Activated naive CD4-positive, alpha-beta T cell treated with anti-CD3 and anti-CD28 coated beads, Interleukin-2, amount 50 U/mL, for 72 hours (primary cell): ENCODE measurements at regions not wholly inside any gene's neighbourhood (a gene's known extent, or its start where the extent isn't known, plus 50 kb on each side); places are given as distances from the start of the nearest gene placed in this dataset.
"Not testable (repeated sequence)": the region's sequence is repeated elsewhere in the genome, so short reads cannot be mapped to it uniquely, and the experiment has no call there.

Experiments used
- ATAC-seq, 2 donors: fragments of 150-1000 bp; cut with Tn5 transposase; 2 replicates each; pipeline ENCODE4 v1.10.0; 2021; ENCODE audit warnings: mild to moderate bottlenecking in 2 of 2, moderate library complexity in 2 of 2
- DNase-seq, 2 donors: peaks; one replicate each; pipeline ENCODE4 v3.0.0; 2021 to 2022; ENCODE audit warnings: low spot score in 2 of 2
- H3K27ac Mint-ChIP-seq, 2 donors: one replicate each; pipeline ENCODE4 v1.8.0; 2022; ENCODE audit warnings: mild to moderate bottlenecking in 2 of 2, mixed read lengths in 2 of 2
- H3K36me3 Mint-ChIP-seq, 2 donors: one replicate each; pipeline ENCODE4 v1.8.0; 2022; ENCODE audit warnings: mixed read lengths in 2 of 2
- H3K9me3 Mint-ChIP-seq, 2 donors: one replicate each; pipeline ENCODE4 v1.8.0; 2022; ENCODE audit warnings: mixed read lengths in 2 of 2

- ATAC-seq (no peak), DNase-seq (no peak)
- no peaks in the 10 kb centered on the region for H3K9me3 Mint-ChIP-seq
- no peaks in the 10 kb centered on the region for H3K36me3 Mint-ChIP-seq
- no peak overlapping the region for H3K27ac Mint-ChIP-seq
Observed at GRCh38 chr3:101117465-101117864, 124.2 kb upstream of the ABI3BP start.

- Mint-ChIP-seq H3K36me3 (peaks cover 11 to 28% of the 10 kb centered on the region in 2 donors), H3K9me3 (peaks cover 8 to 15% of the 10 kb centered on the region in 2 donors)
- DNase-seq, H3K27ac Mint-ChIP-seq, ATAC-seq: not testable (repeated sequence)
Observed at GRCh38 chr3:101110295-101110694, 117.1 kb upstream of the ABI3BP start.

DNA sequence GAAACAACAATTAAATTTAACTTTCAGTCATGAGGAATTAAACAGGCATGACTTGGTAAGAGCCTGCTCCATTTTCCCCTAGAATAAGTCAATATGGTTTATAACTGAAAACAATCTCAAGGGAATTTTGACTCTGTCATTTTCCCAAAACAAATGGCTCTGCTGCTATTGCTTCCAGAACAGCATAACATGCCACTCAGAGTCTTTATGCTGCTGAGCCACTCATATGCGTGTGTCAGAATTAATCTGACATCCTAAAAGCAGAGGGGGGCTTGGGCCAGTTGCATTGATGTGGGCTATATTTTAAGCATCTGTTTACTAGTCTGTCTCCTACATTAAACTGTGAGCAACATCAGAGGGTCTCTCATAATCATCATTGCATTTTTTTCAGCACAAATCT is 111.1 kb upstream of the ABI3BP start:
- H3K9me3 Mint-ChIP-seq = peaks cover under 1% of the 10 kb centered on the region in 2 donors
- H3K36me3 Mint-ChIP-seq = peaks cover 0 to 11% of the 10 kb centered on the region in 2 donors
- DNase-seq (no peak), ATAC-seq (no peak)
- H3K27ac Mint-ChIP-seq = no peak overlapping the region

DNA sequence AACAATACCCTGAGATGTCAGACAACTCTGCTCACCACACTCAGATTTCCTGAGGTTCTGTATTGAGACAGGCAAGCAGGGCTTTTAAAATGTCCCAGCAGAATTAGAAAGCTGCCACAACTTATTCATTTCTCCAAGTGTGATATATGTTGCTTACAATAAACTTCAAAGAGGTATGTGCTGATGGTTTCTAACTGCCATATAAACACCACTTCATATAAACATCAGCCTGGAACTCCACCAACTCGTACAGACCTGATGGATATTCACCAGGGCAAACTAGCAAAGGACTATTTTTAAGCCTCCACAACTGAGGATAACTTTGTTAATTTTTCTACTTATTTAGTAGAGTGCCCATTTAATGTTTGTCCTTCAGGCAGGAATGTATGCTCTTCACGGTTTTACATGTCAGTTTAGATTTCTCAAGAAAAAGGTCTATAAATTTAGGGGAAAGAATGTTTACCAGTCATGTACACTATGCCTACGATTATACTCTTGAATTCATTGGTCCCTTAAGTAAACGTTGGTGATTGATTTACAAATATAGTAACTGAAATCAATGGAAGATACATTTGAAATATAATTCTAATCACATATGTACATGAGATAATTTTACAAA is 109.6 kb upstream of the ABI3BP start:
- DNase-seq (no peak), ATAC-seq (no peak)
- H3K36me3 Mint-ChIP-seq = no peaks in the 10 kb centered on the region

GRCh38 chr3:101100361-101101009 is 107.3 kb upstream of the ABI3BP start:
- no peak overlapping the region for H3K27ac Mint-ChIP-seq
- no peaks in the 10 kb centered on the region for H3K9me3 Mint-ChIP-seq
- H3K36me3 Mint-ChIP-seq = no peaks in the 10 kb centered on the region
- ATAC-seq = no peak
- no peak for DNase-seq

More for the DNA sequence above, 109.6 kb upstream of the ABI3BP start:
- no peak overlapping the region for H3K27ac Mint-ChIP-seq
- H3K9me3 Mint-ChIP-seq = no peaks in the 10 kb centered on the region

DNA sequence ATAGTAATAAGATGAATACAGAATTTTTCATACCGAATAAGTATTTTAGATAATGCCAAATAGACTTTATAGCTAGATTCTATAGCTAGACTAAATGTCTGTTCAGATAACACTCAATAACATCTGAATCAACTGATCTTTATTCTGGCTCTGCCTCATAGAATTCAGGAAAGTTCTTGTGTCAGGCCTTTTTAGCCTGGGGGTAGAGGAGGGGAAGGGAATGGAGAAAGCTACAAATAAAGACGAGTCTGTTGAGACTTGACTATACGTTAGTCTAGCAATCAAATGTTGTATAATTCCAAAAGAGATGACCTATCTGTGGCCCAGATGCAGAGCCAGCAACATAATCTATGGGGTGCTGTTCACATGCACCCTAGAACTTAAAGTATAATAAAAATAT is 106.6 kb upstream of the ABI3BP start:
- Mint-ChIP-seq H3K9me3 (no peaks in the 10 kb centered on the region), H3K27ac (no peak overlapping the region), H3K36me3 (no peaks in the 10 kb centered on the region)

GRCh38 chr3:101096444-101096843 is 103.2 kb upstream of the ABI3BP start:
- H3K27ac Mint-ChIP-seq = no peak overlapping the region
- no peak for ATAC-seq
- no peaks in the 10 kb centered on the region for H3K36me3 Mint-ChIP-seq
- H3K9me3 Mint-ChIP-seq = no peaks in the 10 kb centered on the region
- no peak for DNase-seq

More for the DNA sequence above, 106.6 kb upstream of the ABI3BP start:
- DNase-seq = no peak
- ATAC-seq = no peak

DNA sequence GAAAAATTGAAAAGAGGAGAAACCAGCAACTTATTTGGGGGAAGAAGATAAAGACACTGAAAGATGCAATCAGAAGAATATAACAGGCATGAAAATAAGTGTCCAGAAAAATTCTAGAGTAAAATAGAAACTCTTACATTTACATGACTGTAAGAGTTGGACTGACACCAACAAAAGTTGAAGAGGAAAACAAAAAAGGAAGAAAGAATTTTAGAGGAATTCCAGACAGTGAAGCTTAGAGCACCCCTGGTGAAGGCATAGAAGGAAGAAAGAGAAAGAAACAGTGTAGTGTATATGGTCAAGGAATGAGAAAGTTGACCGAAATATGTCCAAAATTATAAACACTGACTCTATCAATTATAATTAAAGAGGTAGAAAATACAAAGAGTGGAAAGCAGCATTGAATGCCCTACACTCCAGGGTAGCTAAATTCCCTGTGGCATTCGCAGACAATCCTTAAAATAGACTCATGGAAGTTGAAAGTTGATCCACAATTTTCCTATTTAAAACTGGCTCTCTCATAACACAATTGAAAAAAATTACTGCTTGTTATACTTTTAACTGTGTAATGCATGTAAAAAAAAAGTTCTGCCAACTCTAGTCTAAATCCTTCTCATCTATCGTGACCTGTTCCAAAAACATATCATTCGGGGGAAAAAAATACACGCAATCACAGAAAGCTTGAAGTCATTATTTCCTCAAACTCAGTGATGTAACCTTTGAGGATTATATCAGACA is 102.6 kb upstream of the ABI3BP start:
- ATAC-seq (no peak), DNase-seq (no peak)
- Mint-ChIP-seq H3K36me3 (no peaks in the 10 kb centered on the region), H3K9me3 (no peaks in the 10 kb centered on the region), H3K27ac (no peak overlapping the region)

GRCh38 chr3:101091489-101091888 is 98.3 kb upstream of the ABI3BP start:
- no peaks in the 10 kb centered on the region for H3K36me3 Mint-ChIP-seq
- H3K9me3 Mint-ChIP-seq = no peaks in the 10 kb centered on the region
- no peak overlapping the region for H3K27ac Mint-ChIP-seq
- DNase-seq = no peak
- ATAC-seq = no peak

GRCh38 chr3:101085752-101086151 is 92.5 kb upstream of the ABI3BP start:
- no peaks in the 10 kb centered on the region for H3K36me3 Mint-ChIP-seq
- no peaks in the 10 kb centered on the region for H3K9me3 Mint-ChIP-seq
- no peak overlapping the region for H3K27ac Mint-ChIP-seq
- ATAC-seq = no peak
- DNase-seq = no peak

GRCh38 chr3:101084404-101084803 is 91.2 kb upstream of the ABI3BP start:
- Mint-ChIP-seq H3K9me3 (no peaks in the 10 kb centered on the region), H3K27ac (no peak overlapping the region), H3K36me3 (no peaks in the 10 kb centered on the region)
- DNase-seq = no peak
- no peak for ATAC-seq

DNA sequence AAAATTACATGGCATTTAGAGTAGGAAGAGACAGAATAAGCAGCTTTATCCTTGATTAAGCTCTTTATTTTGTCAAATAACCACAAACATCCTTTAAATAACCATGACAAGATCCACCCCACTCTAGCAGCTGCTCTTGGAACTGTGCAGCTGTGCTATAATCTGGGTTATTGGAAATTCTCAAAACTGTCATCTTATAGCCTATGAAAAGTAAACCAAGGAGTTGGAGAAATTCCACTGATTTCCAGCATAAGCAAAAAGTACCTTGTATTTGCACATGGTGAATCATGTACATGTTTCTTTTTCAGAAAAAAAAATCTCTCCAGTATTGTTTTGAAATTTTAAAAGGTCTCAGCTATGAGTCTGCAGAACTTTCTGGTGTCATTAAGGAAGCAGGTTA is 88.8 kb upstream of the ABI3BP start:
- Mint-ChIP-seq H3K27ac (no peak overlapping the region), H3K9me3 (no peaks in the 10 kb centered on the region), H3K36me3 (no peaks in the 10 kb centered on the region)
- ATAC-seq = no peak
- no peak for DNase-seq

DNA sequence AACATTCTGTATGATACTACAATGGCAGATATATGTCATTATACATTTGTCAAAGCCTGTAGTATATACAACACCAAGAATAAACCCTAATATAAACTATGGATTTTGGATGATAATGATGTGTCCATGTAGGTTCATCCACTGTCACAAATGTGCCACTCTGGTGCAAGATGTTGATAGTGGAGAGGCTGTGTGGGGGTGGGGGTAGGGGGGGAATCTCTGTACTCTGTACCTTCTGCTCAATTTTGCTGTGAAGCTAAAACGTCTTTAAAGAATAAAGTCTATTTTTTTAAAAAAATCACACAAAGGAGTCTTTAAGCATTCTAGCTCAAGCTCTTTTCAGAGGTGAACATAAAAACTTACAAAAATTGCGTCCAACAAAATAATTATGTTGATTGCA is 88.2 kb upstream of the ABI3BP start:
- no peak for ATAC-seq
- H3K36me3 Mint-ChIP-seq = no peaks in the 10 kb centered on the region
- no peaks in the 10 kb centered on the region for H3K9me3 Mint-ChIP-seq
- H3K27ac Mint-ChIP-seq = no peak overlapping the region
- no peak for DNase-seq

- no peaks in the 10 kb centered on the region for H3K9me3 Mint-ChIP-seq
- ATAC-seq (no peak), DNase-seq (no peak)
- no peaks in the 10 kb centered on the region for H3K36me3 Mint-ChIP-seq
- H3K27ac Mint-ChIP-seq = no peak overlapping the region
Observed at GRCh38 chr3:101077361-101078011, 84.3 kb upstream of the ABI3BP start.

DNA sequence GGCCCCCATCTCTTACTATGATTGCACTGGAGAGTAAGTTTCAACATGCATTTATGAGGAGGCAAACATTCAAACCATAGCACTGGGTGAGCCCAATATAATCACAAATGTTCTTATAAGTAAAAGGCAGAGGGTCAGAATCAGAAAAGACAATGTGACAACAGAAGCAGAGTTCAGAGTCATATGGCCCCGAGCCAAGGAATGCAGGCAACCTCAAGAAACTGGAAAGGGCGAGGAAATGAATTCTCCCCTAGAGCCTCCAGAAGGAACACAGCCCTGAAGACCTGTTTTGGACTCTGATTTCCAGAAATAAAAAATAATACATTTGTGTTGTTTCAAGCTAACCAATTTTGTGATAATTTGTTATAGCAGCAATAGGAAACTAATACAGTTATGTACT is 81.3 kb upstream of the ABI3BP start:
- H3K9me3 Mint-ChIP-seq = no peaks in the 10 kb centered on the region
- H3K27ac Mint-ChIP-seq = no peak overlapping the region
- no peak for ATAC-seq

DNA sequence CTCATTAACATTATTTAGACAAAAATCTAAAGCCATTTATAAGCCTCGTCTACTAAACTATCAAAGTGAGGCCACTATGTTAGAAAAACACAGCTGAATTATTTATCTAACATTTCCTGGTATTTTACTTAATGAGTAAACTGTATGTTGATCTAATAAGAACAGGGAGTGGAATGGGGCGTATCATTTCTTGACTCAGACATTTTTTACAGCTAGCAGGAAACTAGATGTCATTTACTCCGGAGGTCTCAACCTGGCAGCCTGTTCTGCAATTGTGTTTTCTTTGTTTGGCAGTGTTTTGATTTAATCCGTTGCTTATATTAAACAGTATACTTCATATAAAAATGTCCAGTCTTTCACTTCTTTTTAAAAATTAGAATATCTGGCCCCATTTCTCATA is 79.1 kb upstream of the ABI3BP start:
- no peak overlapping the region for H3K27ac Mint-ChIP-seq
- no peaks in the 10 kb centered on the region for H3K36me3 Mint-ChIP-seq
- DNase-seq (no peak), ATAC-seq (no peak)
- H3K9me3 Mint-ChIP-seq = no peaks in the 10 kb centered on the region

More for the DNA sequence above, 81.3 kb upstream of the ABI3BP start:
- H3K36me3 Mint-ChIP-seq = no peaks in the 10 kb centered on the region
- DNase-seq = no peak

GRCh38 chr3:101070799-101071121 is 77.5 kb upstream of the ABI3BP start:
- DNase-seq (no peak), ATAC-seq (no peak)
- Mint-ChIP-seq H3K36me3 (no peaks in the 10 kb centered on the region), H3K27ac (no peak overlapping the region), H3K9me3 (no peaks in the 10 kb centered on the region)
